ENCODE measurements at regions not wholly inside any gene's neighbourhood (a gene's known extent, or its start where the extent isn't known, plus 50 kb on each side); places are given as distances from the start of the nearest gene placed in this dataset.
"Not testable (repeated sequence)": the region's sequence is repeated elsewhere in the genome, so short reads cannot be mapped to it uniquely, and the experiment has no call there.

DNA sequence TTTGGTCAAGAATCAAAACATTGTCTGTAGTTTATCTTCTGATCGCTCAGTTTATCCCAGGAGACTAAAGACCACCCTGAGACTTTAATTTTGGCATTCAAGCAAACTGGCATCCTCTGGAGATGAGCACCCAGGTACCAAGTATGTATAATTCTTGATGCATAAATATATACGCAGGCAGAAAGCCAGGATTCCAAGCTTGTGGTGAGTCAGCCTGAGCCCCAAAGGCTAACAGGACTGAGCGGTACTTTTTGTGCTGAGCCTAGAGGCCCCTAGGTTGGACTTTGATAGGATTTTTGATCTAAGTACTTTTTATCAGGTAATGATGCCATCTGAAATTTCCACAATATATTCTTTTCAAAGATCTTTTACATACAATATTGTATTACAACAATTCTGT is 301.3 kb downstream of the TFAP2B start:
- Histone ChIP-seq H3K27ac (ENCODE audit: low read depth in 1 of 2, low read length in 1 of 2) (no peak overlapping the region), H3K27me3 (ENCODE audit: control insufficient read depth in 3 of 3, insufficient read depth in 3 of 3, low read length in 2 of 3) (no peaks in the 10 kb centered on the region), H3K9me3 (ENCODE audit: control insufficient read depth in 4 of 4, insufficient read depth in 3 of 4, low read length in 3 of 4) (no peaks in the 10 kb centered on the region), H3K4me3 (no peak overlapping the region), H3K4me1 (ENCODE audit: control insufficient read depth in 5 of 5, insufficient read depth in 5 of 5, low read length in 5 of 5) (no peaks in the 10 kb centered on the region), H3K9ac (ENCODE audit: insufficient read depth in 1 of 2, low read length in 2 of 2) (no peak overlapping the region), H3K36me3 (ENCODE audit: control insufficient read depth in 4 of 4, insufficient read depth in 4 of 4, low read length in 4 of 4) (no peaks in the 10 kb centered on the region)
- no peak for DNase-seq
- WGBS, 2 donors = 88 to 93% methylated on average over 3 of the region's 3 CpGs
- ATAC-seq (ENCODE audit: insufficient read depth, low FRiP score) = no peak
- no peak for TF ChIP-seq CTCF (IDR thresholded peaks at IDR 0.05; ENCODE audit: control extremely low read depth, extremely low read depth)

- not testable (repeated sequence) for H3K9me3 ChIP-seq (ENCODE audit: control insufficient read depth in 4 of 4, insufficient read depth in 3 of 4, low read length in 3 of 4); H3K36me3 ChIP-seq (ENCODE audit: control insufficient read depth in 4 of 4, insufficient read depth in 4 of 4, low read length in 4 of 4); H3K9ac ChIP-seq (ENCODE audit: insufficient read depth in 1 of 2, low read length in 2 of 2); H3K27ac ChIP-seq (ENCODE audit: low read depth in 1 of 2, low read length in 1 of 2); H3K4me1 ChIP-seq (ENCODE audit: control insufficient read depth in 5 of 5, insufficient read depth in 5 of 5, low read length in 5 of 5); ATAC-seq (ENCODE audit: insufficient read depth, low FRiP score); H3K4me3 ChIP-seq; DNase-seq; H3K27me3 ChIP-seq (ENCODE audit: control insufficient read depth in 3 of 3, insufficient read depth in 3 of 3, low read length in 2 of 3)
- 87 to 94% methylated on average over 22 of the region's 22 CpGs for WGBS, 2 donors
Measured at GRCh38 chr6:51121380-51121976, 302.8 kb downstream of the TFAP2B start.

- Histone ChIP-seq H3K27me3 (ENCODE audit: control insufficient read depth in 3 of 3, insufficient read depth in 3 of 3, low read length in 2 of 3) (no peaks in the 10 kb centered on the region), H3K9me3 (ENCODE audit: control insufficient read depth in 4 of 4, insufficient read depth in 3 of 4, low read length in 3 of 4) (no peaks in the 10 kb centered on the region), H3K27ac (ENCODE audit: low read depth in 1 of 2, low read length in 1 of 2) (no peak overlapping the region), H3K4me3 (no peak overlapping the region), H3K36me3 (ENCODE audit: control insufficient read depth in 4 of 4, insufficient read depth in 4 of 4, low read length in 4 of 4) (no peaks in the 10 kb centered on the region), H3K4me1 (ENCODE audit: control insufficient read depth in 5 of 5, insufficient read depth in 5 of 5, low read length in 5 of 5) (no peaks in the 10 kb centered on the region), H3K9ac (ENCODE audit: insufficient read depth in 1 of 2, low read length in 2 of 2) (no peak overlapping the region)
- no peak for ATAC-seq (ENCODE audit: insufficient read depth, low FRiP score)
- TF ChIP-seq CTCF (IDR thresholded peaks at IDR 0.05; ENCODE audit: control extremely low read depth, extremely low read depth) = no peak
- no peak for DNase-seq
Measured at GRCh38 chr6:51129043-51129442, 310.4 kb downstream of the TFAP2B start.

DNA sequence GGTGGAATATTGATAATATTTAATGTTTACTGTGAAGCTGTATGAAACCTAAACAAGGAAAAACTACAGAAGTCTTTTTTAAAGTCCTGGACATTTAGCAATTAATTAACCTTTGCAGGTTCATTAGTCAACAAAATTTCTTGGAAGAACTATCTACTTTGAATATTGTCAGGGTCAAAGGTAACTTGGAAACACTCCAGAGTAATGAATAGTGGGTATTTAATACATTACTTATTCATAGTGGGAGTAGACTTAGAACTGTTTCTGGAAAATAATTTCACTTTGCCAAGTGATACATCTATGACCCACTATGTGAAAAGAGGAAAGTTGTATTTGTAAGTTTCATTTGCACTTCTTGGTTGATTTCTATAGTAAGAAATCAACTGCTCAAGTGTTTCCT is 319.1 kb downstream of the TFAP2B start:
- Histone ChIP-seq H3K36me3 (ENCODE audit: control insufficient read depth in 4 of 4, insufficient read depth in 4 of 4, low read length in 4 of 4) (no peaks in the 10 kb centered on the region), H3K4me1 (ENCODE audit: control insufficient read depth in 5 of 5, insufficient read depth in 5 of 5, low read length in 5 of 5) (no peaks in the 10 kb centered on the region), H3K4me3 (no peak overlapping the region), H3K9ac (ENCODE audit: insufficient read depth in 1 of 2, low read length in 2 of 2) (no peak overlapping the region), H3K27ac (ENCODE audit: low read depth in 1 of 2, low read length in 1 of 2) (no peak overlapping the region), H3K27me3 (ENCODE audit: control insufficient read depth in 3 of 3, insufficient read depth in 3 of 3, low read length in 2 of 3) (no peaks in the 10 kb centered on the region), H3K9me3 (ENCODE audit: control insufficient read depth in 4 of 4, insufficient read depth in 3 of 4, low read length in 3 of 4) (no peaks in the 10 kb centered on the region)
- DNase-seq (no peak), ATAC-seq (ENCODE audit: insufficient read depth, low FRiP score) (no peak)
- no peak for TF ChIP-seq CTCF (IDR thresholded peaks at IDR 0.05; ENCODE audit: control extremely low read depth, extremely low read depth)
